HG03045 (cell line): ENCODE measurements at regions not wholly inside any gene's neighbourhood (a gene's known extent, or its start where the extent isn't known, plus 50 kb on each side); places are given as distances from the start of the nearest gene placed in this dataset.
"Not testable (repeated sequence)": the region's sequence is repeated elsewhere in the genome, so short reads cannot be mapped to it uniquely, and the experiment has no call there.

Experiments
- ATAC-seq: cut with Tn5 transposase; IDR thresholded peaks from one replicate; pipeline ENCODE4 v1.9.1; 2021; ENCODE audit warnings: mild to moderate bottlenecking, moderate library complexity; ENCODE audit not compliant: unreplicated experiment

- ATAC-seq, result peak; percentile 52
These were observed 52.7 kb upstream of the NCK2 start for GRCh38 chr2:105691947-105692390.

- no peak for ATAC-seq
These were observed 54.1 kb upstream of the NCK2 start for GRCh38 chr2:105690566-105690965.

- ATAC-seq, result no peak
These were observed 55.2 kb upstream of the NCK2 start for GRCh38 chr2:105689484-105689883.

- no peak for ATAC-seq
These were observed 55.8 kb upstream of the NCK2 start for GRCh38 chr2:105688946-105689345.

- no peak for ATAC-seq
These were observed 58.1 kb upstream of the NCK2 start for GRCh38 chr2:105686588-105686987.

GRCh38 chr2:105683011-105683492 is 61.7 kb upstream of the NCK2 start:
- no peak for ATAC-seq

- no peak for ATAC-seq
These were observed 62.3 kb upstream of the NCK2 start for GRCh38 chr2:105682401-105682800.

GRCh38 chr2:105681927-105682326 is 62.8 kb upstream of the NCK2 start:
- ATAC-seq, result no peak

- ATAC-seq, result no peak
These were observed 64.4 kb upstream of the NCK2 start for GRCh38 chr2:105680357-105680756.

GRCh38 chr2:105678346-105678745 is 66.4 kb upstream of the NCK2 start:
- no peak for ATAC-seq

- ATAC-seq, result no peak
These were observed 66.8 kb upstream of the NCK2 start for GRCh38 chr2:105677901-105678300.

- no peak for ATAC-seq
These were observed 68.9 kb upstream of the NCK2 start for GRCh38 chr2:105675841-105676240.

- no peak for ATAC-seq
These were observed 69.7 kb upstream of the NCK2 start for GRCh38 chr2:105674859-105675541.

- ATAC-seq, result no peak
These were observed 70.3 kb upstream of the NCK2 start for GRCh38 chr2:105674401-105674800.

GRCh38 chr2:105671156-105671555 is 73.6 kb upstream of the NCK2 start:
- no peak for ATAC-seq

GRCh38 chr2:105669384-105669891 is 75.3 kb upstream of the NCK2 start:
- ATAC-seq, result no peak

- ATAC-seq, result no peak
These were observed 79.2 kb upstream of the NCK2 start for GRCh38 chr2:105665480-105665879.

GRCh38 chr2:105660489-105660888 is 84.2 kb upstream of the NCK2 start:
- ATAC-seq, result no peak

- ATAC-seq, result not testable (repeated sequence)
These were observed 88.7 kb upstream of the NCK2 start for GRCh38 chr2:105655723-105656606.

GRCh38 chr2:105655244-105655643 is 89.5 kb upstream of the NCK2 start:
- ATAC-seq, result no peak

- no peak for ATAC-seq
These were observed 90.2 kb upstream of the NCK2 start for GRCh38 chr2:105654474-105655004.

GRCh38 chr2:105653302-105653701 is 91.4 kb upstream of the NCK2 start:
- no peak for ATAC-seq
